CD4-positive, alpha-beta T cell (primary cell): ENCODE measurements at regions not wholly inside any gene's neighbourhood (a gene's known extent, or its start where the extent isn't known, plus 50 kb on each side); places are given as distances from the start of the nearest gene placed in this dataset.

Source experiments
- ATAC-seq: fragments of 200-7000 bp; cut with Tn5 transposase; one replicate; pipeline ENCODE4 v1.10.0; 2022; ENCODE audit warnings: mild to moderate bottlenecking; ENCODE audit not compliant: poor library complexity
- CTCF ChIA-PET: fragments of 350-600 bp; sonication (Branson Sonifier 250); formaldehyde crosslinking; loops from one replicate; lab custom pipeline; 2021; ENCODE audit warnings: antibody characterized with exemption, inconsistent platforms; lab: Charles Lee
- POLR2A ChIA-PET: fragments of 350-600 bp; sonication (Branson Sonifier 250); formaldehyde crosslinking; loops from one replicate; lab custom pipeline; 2021; ENCODE audit warnings: antibody characterized with exemption, inconsistent platforms; lab: Charles Lee
- DNase-seq, 14 experiments: peaks; one replicate each; pipeline ENCODE4 v3.0.0-alpha.2; 2013 to 2020; ENCODE audit warnings: mixed read lengths in 2 of 14
- H3K27ac ChIP-seq, 2 donors: one replicate each; pipeline versions ENCODE4 v1.5.1 to v1.7.0; 2013; ENCODE audit warnings: low read length in 2 of 2, low read depth in 1 of 2, mild to moderate bottlenecking in 1 of 2
- H3K27me3 ChIP-seq, 2 experiments: 1 replicate in 1 of 2; 2 replicates in 1 of 2; pipeline versions ENCODE4 v1.6.1 to v1.7.0; 2013; ENCODE audit warnings: low read length in 2 of 2, control low read depth in 1 of 2, mild to moderate bottlenecking in 1 of 2, moderate library complexity in 1 of 2; ENCODE audit not compliant: insufficient read depth in 2 of 2, control insufficient read depth in 1 of 2
- H3K36me3 ChIP-seq: one replicate; pipeline ENCODE4 v1.6.1; 2013; ENCODE audit warnings: low read length, control low read depth; ENCODE audit not compliant: insufficient read depth
- H3K4me1 ChIP-seq: one replicate; pipeline ENCODE4 v1.6.1; 2013; ENCODE audit warnings: low read length, control low read depth; ENCODE audit not compliant: insufficient read depth
- H3K4me3 ChIP-seq: one replicate; pipeline ENCODE4 v1.5.1; 2013; ENCODE audit warnings: mild to moderate bottlenecking, low read length, moderate library complexity
- H3K9me3 ChIP-seq, 2 experiments: 1 replicate in 1 of 2; 2 replicates in 1 of 2; pipeline versions ENCODE4 v1.6.1 to v1.7.0; 2013; ENCODE audit warnings: low read length in 2 of 2, mild to moderate bottlenecking in 2 of 2, control low read depth in 1 of 2, moderate library complexity in 1 of 2; ENCODE audit not compliant: control insufficient read depth in 1 of 2, insufficient read depth in 1 of 2
- H3K27ac Mint-ChIP-seq: one replicate; pipeline ENCODE4 v1.8.0; 2020; ENCODE audit warnings: mixed read lengths
- H3K27me3 Mint-ChIP-seq: one replicate; pipeline ENCODE4 v1.8.0; 2021; ENCODE audit warnings: mixed read lengths
- H3K36me3 Mint-ChIP-seq: one replicate; pipeline ENCODE4 v1.8.0; 2021; ENCODE audit warnings: low read depth, mixed read lengths
- H3K4me1 Mint-ChIP-seq: one replicate; pipeline ENCODE4 v1.8.0; 2021; ENCODE audit warnings: low read depth, mixed read lengths
- H3K4me3 Mint-ChIP-seq: one replicate; pipeline ENCODE4 v1.8.0; 2020; ENCODE audit warnings: mild to moderate bottlenecking, mixed read lengths
- H3K9me3 Mint-ChIP-seq: one replicate; pipeline ENCODE4 v1.8.0; 2020; ENCODE audit warnings: mixed read lengths
- CTCF ChIP-seq: fragments of 200-600 bp; IDR thresholded peaks from one replicate; pipeline ENCODE4 v1.8.0; 2022; ENCODE audit warnings: antibody characterized with exemption, mild to moderate bottlenecking
- intact Hi-C, 2 experiments: fragments of 100-400 bp; cut with DNase I in 1 of 2; cut with micrococcal nuclease in 1 of 2; formaldehyde crosslinking; loops; one replicate each; pipeline versions ENCODE4 v1.15.1 to v1.9.0; 2023 to 2025; cut with DNase I, micrococcal nuclease

- intact Hi-C loops, result loop anchor here (5.0 kb wide), 3 partner anchors 336 to 786 kb away; no protein-coding TSS in a partner anchor
- Histone ChIP-seq H3K4me3 (no peak overlapping the region), H3K9me3 (no peaks in the 10 kb centered on the region), H3K36me3 (no peaks in the 10 kb centered on the region), H3K27me3 (no peaks in the 10 kb centered on the region), H3K27ac (no peak overlapping the region), H3K4me1 (no peaks in the 10 kb centered on the region)
- H3K4me3 Mint-ChIP-seq, result no peak overlapping the region
- no peaks in the 10 kb centered on the region for H3K9me3 Mint-ChIP-seq
- H3K27ac Mint-ChIP-seq, result no peak overlapping the region
- ChIA-PET CTCF (interaction anchor here (0.8 to 5.5 kb wide), 9 partner anchors 11 to 659 kb away, joined by 3 to 63 read pairs (median 12); no protein-coding TSS in a partner anchor), POLR2A (interaction anchor here (1.2 to 1.5 kb wide), 5 partner anchors 348 to 659 kb away, joined by 5 to 13 read pairs (median 6); no protein-coding TSS in a partner anchor)
- no peak for DNase-seq
- no peaks in the 10 kb centered on the region for H3K27me3 Mint-ChIP-seq
- no peaks in the 10 kb centered on the region for H3K36me3 Mint-ChIP-seq
- H3K4me1 Mint-ChIP-seq, result peaks cover 6% of the 10 kb centered on the region
- no peak for ATAC-seq
- no peak for TF ChIP-seq CTCF
Observed at GRCh38 chr11:128171506-128171905, 415.9 kb downstream of the ETS1 start.

GRCh38 chr11:128165572-128165971, 421.8 kb downstream of the ETS1 start:
- Histone ChIP-seq H3K4me1 (no peaks in the 10 kb centered on the region), H3K27me3 (no peaks in the 10 kb centered on the region), H3K36me3 (no peaks in the 10 kb centered on the region), H3K4me3 (no peak overlapping the region), H3K27ac (no peak overlapping the region), H3K9me3 (no peaks in the 10 kb centered on the region)
- CTCF ChIA-PET, result no interaction called here
- H3K4me1 Mint-ChIP-seq, result peaks cover 9% of the 10 kb centered on the region
- H3K36me3 Mint-ChIP-seq, result no peaks in the 10 kb centered on the region
- DNase-seq, result peak in 1 of 14 experiments; percentile 13
- POLR2A ChIA-PET, result interaction anchor here (0.7 to 1.4 kb wide), 2 partner anchors 126 to 658 kb away, joined by 3 to 4 read pairs; no protein-coding TSS in a partner anchor
- H3K27me3 Mint-ChIP-seq, result no peaks in the 10 kb centered on the region
- H3K27ac Mint-ChIP-seq, result no peak overlapping the region
- no peak overlapping the region for H3K4me3 Mint-ChIP-seq
- no peak for ATAC-seq
- no peaks in the 10 kb centered on the region for H3K9me3 Mint-ChIP-seq
- intact Hi-C loops, result no loop called here
- TF ChIP-seq CTCF, result no peak

- ATAC-seq (no peak), DNase-seq (no peak)
- no peaks in the 10 kb centered on the region for H3K9me3 ChIP-seq
- TF ChIP-seq CTCF, result no peak
- no peaks in the 10 kb centered on the region for H3K36me3 Mint-ChIP-seq
- H3K27me3 ChIP-seq, result no peaks in the 10 kb centered on the region
- H3K27ac ChIP-seq, result no peak overlapping the region
- no peaks in the 10 kb centered on the region for H3K4me1 ChIP-seq
- no peak overlapping the region for H3K4me3 ChIP-seq
- no peaks in the 10 kb centered on the region for H3K9me3 Mint-ChIP-seq
- H3K27ac Mint-ChIP-seq, result no peak overlapping the region
- H3K4me1 Mint-ChIP-seq, result peaks cover 9% of the 10 kb centered on the region
- no peak overlapping the region for H3K4me3 Mint-ChIP-seq
- intact Hi-C loops, result no loop called here
- H3K27me3 Mint-ChIP-seq, result no peaks in the 10 kb centered on the region
- no peaks in the 10 kb centered on the region for H3K36me3 ChIP-seq
- ChIA-PET CTCF (no interaction called here), POLR2A (no interaction called here)
Observed at GRCh38 chr11:128164080-128164741, 423.1 kb downstream of the ETS1 start.
